Smooth muscle cell (in vitro differentiated cells): ENCODE measurements at regions not wholly inside any gene's neighbourhood (a gene's known extent, or its start where the extent isn't known, plus 50 kb on each side); places are given as distances from the start of the nearest gene placed in this dataset.

Experiments used
- DNase-seq: peaks from one replicate; lab custom pipeline; 2025; ENCODE audit not compliant: unreplicated experiment; lab: John Stamatoyannopoulos, UW
- H2AFZ ChIP-seq: fragments of 200-600 bp; sonication (generic); 2 replicates; pipeline ENCODE4 v1.6.0; 2016; ENCODE audit warnings: antibody characterized with exemption, low read depth, mild to moderate bottlenecking
- H3F3A ChIP-seq: fragments of 200-600 bp; sonication (generic); 2 replicates; pipeline ENCODE4 v1.6.0; 2017; ENCODE audit warnings: antibody characterized with exemption, low read depth
- H3K27ac ChIP-seq: fragments of 200-600 bp; sonication (generic); 2 replicates; pipeline ENCODE4 v1.5.1; 2016; ENCODE audit warnings: low read depth, mild to moderate bottlenecking
- H3K27me3 ChIP-seq: fragments of 200-600 bp; sonication (generic); 2 replicates; pipeline ENCODE4 v1.6.1; 2016; ENCODE audit warnings: low read depth, mild to moderate bottlenecking
- H3K36me3 ChIP-seq: fragments of 200-600 bp; sonication (generic); 2 replicates; pipeline ENCODE4 v1.5.1; 2016; ENCODE audit warnings: low read depth
- H3K4me1 ChIP-seq: fragments of 200-600 bp; sonication (generic); 2 replicates; pipeline ENCODE4 v1.5.1; 2016; ENCODE audit warnings: low read depth
- H3K4me2 ChIP-seq: fragments of 200-600 bp; sonication (generic); 2 replicates; pipeline ENCODE4 v1.6.0; 2016; ENCODE audit warnings: mild to moderate bottlenecking
- H3K4me3 ChIP-seq: fragments of 200-600 bp; sonication (generic); 2 replicates; pipeline ENCODE4 v1.5.1; 2016; ENCODE audit warnings: mild to moderate bottlenecking
- H3K79me2 ChIP-seq: fragments of 200-600 bp; sonication (generic); 2 replicates; pipeline ENCODE4 v1.6.0; 2016; ENCODE audit warnings: low read depth, mild to moderate bottlenecking
- H3K9ac ChIP-seq: fragments of 200-600 bp; sonication (generic); 2 replicates; pipeline ENCODE4 v1.6.0; 2016; ENCODE audit warnings: low read depth
- H3K9me3 ChIP-seq: fragments of 200-600 bp; sonication (generic); replicated peaks from 2 replicates; pipeline ENCODE4 v1.5.1; 2016; ENCODE audit warnings: low read depth
- H4K20me1 ChIP-seq: fragments of 200-600 bp; sonication (generic); 2 replicates; pipeline ENCODE4 v1.6.0; 2016; ENCODE audit warnings: low read depth
- WGBS: methylation state at CpG from one replicate; pipeline ENCODE4 v1.1.7; 2016; ENCODE audit warnings: low lambda C conversion rate; 5-methylcytosine and 5-hydroxymethylcytosine counted together
- TF ChIP-seq, protein P1 (sequence below): fragments of 200-600 bp; sonication (generic); IDR thresholded peaks from 2 replicates; pipeline ENCODE4 v1.5.1; 2017; ENCODE audit warnings: borderline replicate concordance, mild to moderate bottlenecking, antibody characterized with exemption; ENCODE audit not compliant: insufficient read depth, poor library complexity, severe bottlenecking

DNA sequence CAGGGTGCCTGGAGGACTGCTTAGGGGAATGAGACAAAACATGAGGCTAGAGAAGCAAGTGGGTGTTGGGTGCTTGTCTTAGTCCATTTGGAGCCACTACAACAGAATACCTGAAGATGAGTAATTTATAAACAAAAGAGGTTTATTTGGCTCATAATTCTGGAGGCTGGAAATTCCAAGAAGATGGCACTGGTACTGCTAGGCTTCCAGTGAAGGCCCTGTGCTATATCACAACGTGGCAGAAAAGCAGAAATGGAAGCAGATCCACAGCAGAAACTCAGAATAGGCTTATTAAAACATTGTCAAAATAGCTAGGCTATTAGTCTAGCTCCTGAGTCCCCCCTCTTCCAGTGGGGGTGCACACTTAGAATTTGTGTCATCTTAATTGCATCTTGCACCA lies 701.7 kb downstream of the RWDD3 start:
- Histone ChIP-seq H3K79me2 (no peaks in the 10 kb centered on the region), H2AFZ (no peak overlapping the region), H3K4me3 (no peak overlapping the region), H3K36me3 (no peaks in the 10 kb centered on the region), H3K9ac (no peak overlapping the region), H3F3A (no peaks in the 10 kb centered on the region), H4K20me1 (no peaks in the 10 kb centered on the region), H3K9me3 (no peaks in the 10 kb centered on the region), H3K27ac (no peak overlapping the region), H3K4me1 (no peaks in the 10 kb centered on the region), H3K27me3 (no peaks in the 10 kb centered on the region), H3K4me2 (no peak overlapping the region)
- TF ChIP-seq, protein P1, sequence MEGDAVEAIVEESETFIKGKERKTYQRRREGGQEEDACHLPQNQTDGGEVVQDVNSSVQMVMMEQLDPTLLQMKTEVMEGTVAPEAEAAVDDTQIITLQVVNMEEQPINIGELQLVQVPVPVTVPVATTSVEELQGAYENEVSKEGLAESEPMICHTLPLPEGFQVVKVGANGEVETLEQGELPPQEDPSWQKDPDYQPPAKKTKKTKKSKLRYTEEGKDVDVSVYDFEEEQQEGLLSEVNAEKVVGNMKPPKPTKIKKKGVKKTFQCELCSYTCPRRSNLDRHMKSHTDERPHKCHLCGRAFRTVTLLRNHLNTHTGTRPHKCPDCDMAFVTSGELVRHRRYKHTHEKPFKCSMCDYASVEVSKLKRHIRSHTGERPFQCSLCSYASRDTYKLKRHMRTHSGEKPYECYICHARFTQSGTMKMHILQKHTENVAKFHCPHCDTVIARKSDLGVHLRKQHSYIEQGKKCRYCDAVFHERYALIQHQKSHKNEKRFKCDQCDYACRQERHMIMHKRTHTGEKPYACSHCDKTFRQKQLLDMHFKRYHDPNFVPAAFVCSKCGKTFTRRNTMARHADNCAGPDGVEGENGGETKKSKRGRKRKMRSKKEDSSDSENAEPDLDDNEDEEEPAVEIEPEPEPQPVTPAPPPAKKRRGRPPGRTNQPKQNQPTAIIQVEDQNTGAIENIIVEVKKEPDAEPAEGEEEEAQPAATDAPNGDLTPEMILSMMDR = no peak
- no peak for DNase-seq
- WGBS = 94% methylated on average over 1 of the region's 1 CpG

DNA sequence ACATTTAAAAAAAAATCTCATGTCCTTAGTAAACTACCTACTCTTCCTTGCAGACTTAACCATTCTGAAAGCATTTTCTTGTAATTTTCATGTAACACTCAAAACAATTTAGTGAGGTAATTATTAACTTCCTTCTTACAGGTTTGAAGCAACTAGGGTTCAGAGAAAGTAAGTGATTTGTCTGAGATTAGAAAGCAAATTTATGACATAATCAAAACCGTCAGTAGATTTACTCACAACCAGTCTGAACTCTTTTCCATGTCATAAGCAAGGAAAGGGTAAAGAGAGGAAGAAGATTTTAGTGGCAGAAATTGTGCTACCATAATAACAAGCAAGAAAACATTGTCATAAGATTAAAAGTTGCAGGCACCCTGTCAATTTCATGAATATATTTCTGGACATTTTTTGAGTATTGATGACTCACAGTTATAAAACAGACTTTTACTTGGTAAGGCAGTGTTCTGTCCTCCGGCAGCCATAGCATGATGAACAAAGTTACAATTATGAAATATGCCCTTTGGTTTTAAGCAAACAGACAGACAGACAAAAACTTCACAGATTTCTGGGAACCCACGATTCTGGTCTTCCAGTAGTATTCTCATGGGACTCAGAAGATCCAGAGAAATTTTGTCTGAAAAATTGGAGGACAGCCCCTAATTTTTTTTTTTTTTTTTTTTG lies 707.2 kb downstream of the RWDD3 start:
- 75% methylated on average over 3 of the region's 3 CpGs for WGBS
- no peak for DNase-seq

DNA sequence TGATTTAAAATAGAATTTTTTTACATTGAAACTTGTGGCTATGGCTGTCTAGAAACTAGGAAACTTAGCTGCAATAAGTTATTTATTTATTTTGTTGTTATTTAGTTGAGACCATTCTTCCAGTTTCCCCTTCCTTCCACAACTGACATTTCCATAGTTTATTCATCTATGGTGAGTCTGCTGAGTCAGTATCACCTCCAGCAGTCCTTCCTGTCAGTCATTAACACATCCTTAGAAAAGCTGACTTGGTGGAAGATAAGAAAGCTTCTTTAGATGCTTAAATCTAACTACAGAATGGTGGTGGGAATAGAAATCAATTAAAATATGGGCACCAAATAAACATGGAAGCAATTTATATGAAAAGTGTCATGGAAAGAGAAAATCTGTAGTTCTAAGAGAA lies 714.0 kb downstream of the RWDD3 start:
- TF ChIP-seq, protein P1 = no peak
- no peak for DNase-seq
- no peaks in the 10 kb centered on the region for H3K9me3 ChIP-seq
- no peaks in the 10 kb centered on the region for H3K27me3 ChIP-seq
- no peaks in the 10 kb centered on the region for H3K79me2 ChIP-seq
- no peaks in the 10 kb centered on the region for H3K4me1 ChIP-seq
- no peaks in the 10 kb centered on the region for H4K20me1 ChIP-seq
- H3K36me3 ChIP-seq = no peaks in the 10 kb centered on the region
- H2AFZ ChIP-seq = no peak overlapping the region
- H3F3A ChIP-seq = no peaks in the 10 kb centered on the region
- H3K27ac ChIP-seq = no peak overlapping the region
- H3K4me2 ChIP-seq = no peak overlapping the region
- H3K4me3 ChIP-seq = no peak overlapping the region
- H3K9ac ChIP-seq = no peak overlapping the region

More for the DNA sequence above, 707.2 kb downstream of the RWDD3 start:
- no peaks in the 10 kb centered on the region for H3K79me2 ChIP-seq
- H3K9ac ChIP-seq = no peak overlapping the region
- no peak overlapping the region for H3K4me2 ChIP-seq
- H3K4me3 ChIP-seq = no peak overlapping the region
- no peak overlapping the region for H3K27ac ChIP-seq
- TF ChIP-seq, protein P1 = no peak
- no peaks in the 10 kb centered on the region for H3K36me3 ChIP-seq
- no peaks in the 10 kb centered on the region for H3K9me3 ChIP-seq
- no peaks in the 10 kb centered on the region for H3K4me1 ChIP-seq
- no peaks in the 10 kb centered on the region for H3F3A ChIP-seq
- H3K27me3 ChIP-seq = no peaks in the 10 kb centered on the region
- no peak overlapping the region for H2AFZ ChIP-seq
- no peaks in the 10 kb centered on the region for H4K20me1 ChIP-seq
